ENCODE measurements at regions not wholly inside any gene's neighbourhood (a gene's known extent, or its start where the extent isn't known, plus 50 kb on each side); places are given as distances from the start of the nearest gene placed in this dataset.

DNA sequence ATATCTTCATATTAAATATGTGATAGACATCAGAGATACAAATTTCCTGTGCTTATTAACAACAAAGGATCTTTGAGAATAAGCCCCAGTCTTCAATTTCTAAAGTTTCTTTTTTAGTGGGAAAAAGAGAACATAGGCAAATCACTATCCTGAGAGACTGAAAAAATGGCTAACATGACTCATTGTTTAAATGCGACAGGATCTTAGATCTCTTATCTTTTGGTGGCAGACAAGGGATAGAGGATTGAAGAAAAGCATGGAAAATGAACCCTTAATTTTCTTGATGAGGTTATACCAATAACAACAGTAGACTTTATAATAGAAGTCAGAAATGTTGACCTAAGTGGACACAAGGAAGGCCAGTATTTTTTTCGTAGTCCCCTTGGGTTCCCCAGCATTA lies 178.6 kb upstream of the MAP3K7 start:
- TF ChIP-seq POLR2A (IDR thresholded peaks at IDR 0.05) = no peak
- TF ChIP-seq, protein P1, sequence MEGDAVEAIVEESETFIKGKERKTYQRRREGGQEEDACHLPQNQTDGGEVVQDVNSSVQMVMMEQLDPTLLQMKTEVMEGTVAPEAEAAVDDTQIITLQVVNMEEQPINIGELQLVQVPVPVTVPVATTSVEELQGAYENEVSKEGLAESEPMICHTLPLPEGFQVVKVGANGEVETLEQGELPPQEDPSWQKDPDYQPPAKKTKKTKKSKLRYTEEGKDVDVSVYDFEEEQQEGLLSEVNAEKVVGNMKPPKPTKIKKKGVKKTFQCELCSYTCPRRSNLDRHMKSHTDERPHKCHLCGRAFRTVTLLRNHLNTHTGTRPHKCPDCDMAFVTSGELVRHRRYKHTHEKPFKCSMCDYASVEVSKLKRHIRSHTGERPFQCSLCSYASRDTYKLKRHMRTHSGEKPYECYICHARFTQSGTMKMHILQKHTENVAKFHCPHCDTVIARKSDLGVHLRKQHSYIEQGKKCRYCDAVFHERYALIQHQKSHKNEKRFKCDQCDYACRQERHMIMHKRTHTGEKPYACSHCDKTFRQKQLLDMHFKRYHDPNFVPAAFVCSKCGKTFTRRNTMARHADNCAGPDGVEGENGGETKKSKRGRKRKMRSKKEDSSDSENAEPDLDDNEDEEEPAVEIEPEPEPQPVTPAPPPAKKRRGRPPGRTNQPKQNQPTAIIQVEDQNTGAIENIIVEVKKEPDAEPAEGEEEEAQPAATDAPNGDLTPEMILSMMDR (IDR thresholded peaks at IDR 0.05) = no peak
